Hematopoietic multipotent progenitor cell treated with erythropoietin and hydrocortisone succinate and interleukin-3 and kit ligand, for 6 days (in vitro differentiated cells): ENCODE measurements at regions not wholly inside any gene's neighbourhood (a gene's known extent, or its start where the extent isn't known, plus 50 kb on each side); places are given as distances from the start of the nearest gene placed in this dataset.

Experiments
- DNase-seq: peaks from one replicate; pipeline ENCODE4 v3.0.0-alpha.2; 2015

GRCh38 chr13:48761256-48761655, 107.5 kb downstream of the CYSLTR2 start:
- no peak for DNase-seq

GRCh38 chr13:48769107-48769704, 115.5 kb downstream of the CYSLTR2 start:
- peak; percentile 95 for DNase-seq

GRCh38 chr13:48770372-48770771, 116.6 kb downstream of the CYSLTR2 start:
- DNase-seq = no peak

- no peak for DNase-seq
Measured at GRCh38 chr13:48772908-48773307, 119.2 kb downstream of the CYSLTR2 start.

- DNase-seq = no peak
Measured at GRCh38 chr13:48773531-48774275, 120.0 kb downstream of the CYSLTR2 start.

GRCh38 chr13:48775285-48775684, 121.6 kb downstream of the CYSLTR2 start:
- no peak for DNase-seq

GRCh38 chr13:48775804-48776203, 122.1 kb downstream of the CYSLTR2 start:
- no peak for DNase-seq

- no peak for DNase-seq
Measured at GRCh38 chr13:48776401-48776800, 122.7 kb downstream of the CYSLTR2 start.

GRCh38 chr13:48778610-48779009, 124.9 kb downstream of the CYSLTR2 start:
- DNase-seq = no peak

GRCh38 chr13:48780713-48781341, 127.1 kb downstream of the CYSLTR2 start:
- DNase-seq = no peak

- DNase-seq = no peak
Measured at GRCh38 chr13:48782429-48782840, 128.7 kb downstream of the CYSLTR2 start.

- DNase-seq = peak; percentile 77
Measured at GRCh38 chr13:48783181-48783630, 129.5 kb downstream of the CYSLTR2 start.

- no peak for DNase-seq
Measured at GRCh38 chr13:48783695-48784230, 130.0 kb downstream of the CYSLTR2 start.

- no peak for DNase-seq
Measured at GRCh38 chr13:48784916-48785548, 131.3 kb downstream of the CYSLTR2 start.

GRCh38 chr13:48790199-48790598, 136.5 kb downstream of the CYSLTR2 start:
- DNase-seq = no peak

GRCh38 chr13:48790966-48791365, 137.2 kb downstream of the CYSLTR2 start:
- DNase-seq = no peak

- no peak for DNase-seq
Measured at GRCh38 chr13:48797127-48797526, 143.4 kb downstream of the CYSLTR2 start.

- no peak for DNase-seq
Measured at GRCh38 chr13:48797761-48798160, 144.0 kb downstream of the CYSLTR2 start.

- no peak for DNase-seq
Measured at GRCh38 chr13:48798180-48798579, 144.5 kb downstream of the CYSLTR2 start.

- DNase-seq = no peak
Measured at GRCh38 chr13:48801255-48801654, 147.5 kb downstream of the CYSLTR2 start.

GRCh38 chr13:48804821-48805601, 151.3 kb downstream of the CYSLTR2 start:
- no peak for DNase-seq

- DNase-seq = no peak
Measured at GRCh38 chr13:48806522-48806921, 152.8 kb downstream of the CYSLTR2 start.
